HepG2 (cell line): ENCODE measurements at regions not wholly inside any gene's neighbourhood (a gene's known extent, or its start where the extent isn't known, plus 50 kb on each side); places are given as distances from the start of the nearest gene placed in this dataset.
A peak's percentile ranks its signal among the peaks of the same experiment; 100 is the strongest.

Source experiments
- ATAC-seq: fragments of 200-7000 bp; cut with Tn5 transposase; 3 replicates; pipeline ENCODE4 v1.9.1; 2020; ENCODE audit warnings: mild to moderate bottlenecking, moderate library complexity
- BruUV-seq: library from RNA; stranded (reverse); fragments of 400-500 nt; replicated peaks from 2 replicates; lab custom pipeline; 2021; lab: Mats Ljungman, UMichigan
- CTCF ChIA-PET: fragments of 300-600 bp; formaldehyde crosslinking; extraction: SDS; loops from one replicate; lab custom pipeline; 2021; ENCODE audit warnings: low total read pairs, inconsistent platforms, low intra/inter-chr PET ratio; lab: Yijun Ruan, JAX
- POLR2A ChIA-PET: fragments of 350-600 bp; sonication (Branson Sonifier 250); formaldehyde crosslinking; loops from one replicate; lab custom pipeline; 2020; ENCODE audit warnings: antibody characterized with exemption, inconsistent platforms; lab: Yijun Ruan, JAX
- DNase-seq: peaks from one replicate; pipeline ENCODE4 v3.0.0-alpha.2; 2015; ENCODE audit warnings: low spot score
- FAIRE-seq: peaks from 3 replicates; lab custom pipeline; 2011; peaks lifted over from hg19 to GRCh38; lab: Jason Lieb, UNC
- H2AFZ ChIP-seq: one replicate; pipeline ENCODE4 v1.6.1; 2011; ENCODE audit warnings: low read length, inconsistent platforms
- H3K27ac ChIP-seq: fragments of 300-600 bp; 3 replicates; pipeline ENCODE4 v1.8.0; 2011; ENCODE audit warnings: mixed run types, mild to moderate bottlenecking, mixed read lengths, low read length, inconsistent platforms; ENCODE audit not compliant: insufficient read depth; ENCODE audit errors: extremely low read length
- H3K27me3 ChIP-seq, 2 experiments: fragments of 200-600 bp in 1 of 2; 2 replicates in 1 of 2; 3 replicates in 1 of 2; pipeline versions ENCODE4 v1.6.0 to v1.8.0; 2011; ENCODE audit warnings: low read length in 2 of 2, mild to moderate bottlenecking in 2 of 2, moderate library complexity in 2 of 2, inconsistent platforms in 1 of 2; ENCODE audit not compliant: insufficient read depth in 2 of 2, control insufficient read depth in 1 of 2
- H3K36me3 ChIP-seq, 2 experiments: fragments of 200-600 bp in 1 of 2; replicated peaks in 1 of 2; 2 replicates in 1 of 2; 3 replicates in 1 of 2; pipeline versions ENCODE4 v1.5.1 to v1.8.0; 2011; ENCODE audit warnings: low read length in 2 of 2, inconsistent platforms in 1 of 2; ENCODE audit not compliant: insufficient read depth in 2 of 2, control insufficient read depth in 1 of 2
- H3K4me1 ChIP-seq: 2 replicates; pipeline ENCODE4 v1.5.1; 2012; ENCODE audit warnings: low read length, inconsistent platforms; ENCODE audit not compliant: insufficient read depth
- H3K4me2 ChIP-seq: 2 replicates; pipeline ENCODE4 v1.6.0; 2011; ENCODE audit warnings: low read depth, low read length, inconsistent platforms
- H3K4me3 ChIP-seq, 3 experiments: fragments of 200-600 bp in 1 of 3; sonication (generic), shearing (Covaris generic) in 1 of 3; replicated peaks in 1 of 3; 2 replicates each; pipeline ENCODE4 v1.5.1; 2011 to 2016; ENCODE audit warnings: low read length in 3 of 3, inconsistent platforms in 2 of 3, low read depth in 2 of 3, mild to moderate bottlenecking in 2 of 3, control low read depth in 1 of 3, mixed read lengths in 1 of 3; ENCODE audit not compliant: insufficient read depth in 1 of 3
- H3K79me2 ChIP-seq: one replicate; pipeline ENCODE4 v1.6.1; 2011; ENCODE audit warnings: low read length, inconsistent platforms; ENCODE audit not compliant: insufficient read depth
- H3K9ac ChIP-seq: 2 replicates; pipeline ENCODE4 v1.6.0; 2011; ENCODE audit warnings: mild to moderate bottlenecking, low read depth, low read length, inconsistent platforms; ENCODE audit not compliant: insufficient read depth
- H3K9me3 ChIP-seq: 2 replicates; pipeline ENCODE4 v1.5.1; 2012; ENCODE audit warnings: mild to moderate bottlenecking, low read length
- H4K20me1 ChIP-seq: 2 replicates; pipeline ENCODE4 v1.6.0; 2011; ENCODE audit warnings: inconsistent platforms, mild to moderate bottlenecking, low read length, moderate library complexity; ENCODE audit not compliant: insufficient read depth
- CEBPG ChIP-seq: IDR thresholded peaks from 2 replicates; pipeline ENCODE4 v1.6.1; 2016
- ELF4 ChIP-seq: sonication (generic); formaldehyde crosslinking; IDR thresholded peaks from 2 replicates; pipeline ENCODE4 v1.5.0; 2020; ENCODE audit warnings: missing genetic modification reagents, mild to moderate bottlenecking, moderate library complexity, borderline replicate concordance
- HCFC1 ChIP-seq: fragments of 150-350 bp; IDR thresholded peaks from 2 replicates; pipeline ENCODE4 v1.6.1; 2014; ENCODE audit warnings: low read depth, low read length
- SIN3A ChIP-seq: IDR thresholded peaks from 2 replicates; pipeline ENCODE4 v1.6.1; 2011; ENCODE audit warnings: low read depth, mild to moderate bottlenecking, control low read depth, low read length, borderline replicate concordance
- WIZ ChIP-seq: sonication (generic); formaldehyde crosslinking; IDR thresholded peaks from 2 replicates; pipeline ENCODE4 v1.5.1; 2020; ENCODE audit warnings: mild to moderate bottlenecking, missing genetic modification reagents
- ZNF234 ChIP-seq: sonication (generic); formaldehyde crosslinking; conservative IDR thresholded peaks from 2 replicates; pipeline ENCODE4 v1.5.1; 2020; ENCODE audit warnings: mild to moderate bottlenecking, missing genetic modification reagents
- ZNF367 ChIP-seq: sonication (generic); formaldehyde crosslinking; IDR thresholded peaks from 2 replicates; pipeline ENCODE4 v1.4.0; 2020; ENCODE audit warnings: missing genetic modification reagents, borderline replicate concordance
- ZNF724P ChIP-seq: sonication (generic); formaldehyde crosslinking; IDR thresholded peaks from 2 replicates; pipeline ENCODE4 v1.8.0; 2022; ENCODE audit warnings: missing genetic modification reagents, borderline replicate concordance
- ZNF776 ChIP-seq: sonication (generic); formaldehyde crosslinking; IDR thresholded peaks from 2 replicates; pipeline ENCODE4 v1.4.0; 2020; ENCODE audit warnings: mild to moderate bottlenecking, missing genetic modification reagents
- WGBS: methylation state at CpG from one replicate; pipeline ENCODE4 v1.1.6; 2017; ENCODE audit warnings: low lambda C conversion rate; 5-methylcytosine and 5-hydroxymethylcytosine counted together
- in situ Hi-C: cut with HindIII; loops from 2 replicates; pipeline ENCODE4 v1.10.0; 2017; ENCODE audit warnings: low pct_unique_long_range_greater_than_20kb; ENCODE audit not compliant: extremely low pct_ligation_motif_present
- intact Hi-C: fragments of 100-400 bp; cut with micrococcal nuclease; formaldehyde crosslinking; loops from one replicate; pipeline ENCODE4 v1.10.0; 2022; ENCODE audit not compliant: unreplicated experiment
- TF ChIP-seq, protein P1 (sequence below): sonication (generic); formaldehyde crosslinking; IDR thresholded peaks from 2 replicates; pipeline ENCODE4 v1.5.1; 2020; ENCODE audit warnings: mild to moderate bottlenecking, missing genetic modification reagents
- TF ChIP-seq, protein P2 (sequence below): sonication (generic); formaldehyde crosslinking; conservative IDR thresholded peaks from 2 replicates; pipeline ENCODE4 v1.4.0; 2020; ENCODE audit warnings: missing genetic modification reagents

DNA sequence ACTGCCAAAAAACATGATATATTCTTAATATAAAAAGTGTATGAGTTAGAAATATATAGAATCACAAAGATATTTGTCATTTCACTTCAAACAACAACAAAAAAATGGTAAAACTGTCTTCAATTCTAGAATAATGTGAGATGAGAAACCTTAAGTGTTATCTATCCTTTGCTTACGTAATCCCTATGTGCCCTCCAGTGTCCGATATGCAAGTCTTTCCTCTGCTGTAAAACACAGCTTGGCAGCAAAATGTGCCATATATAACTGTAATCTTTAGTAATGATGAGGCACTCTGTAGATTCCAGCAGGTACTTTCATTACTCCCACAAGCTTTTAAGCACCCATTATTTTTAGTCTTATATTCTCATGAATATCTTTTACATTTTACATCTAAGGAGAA lies 555.1 kb upstream of the FRG1 start:
- ATAC-seq (no peak), DNase-seq (no peak), FAIRE-seq (no peak)
- POLR2A ChIA-PET, result no interaction called here
- Histone ChIP-seq H3K9ac (no peak overlapping the region), H2AFZ (no peak overlapping the region), H3K36me3 (no peaks in the 10 kb centered on the region), H3K4me2 (peak overlapping the region; percentile 42), H3K9me3 (no peaks in the 10 kb centered on the region), H3K27ac (no peak overlapping the region), H3K4me1 (peaks cover 25% of the 10 kb centered on the region), H3K4me3 (no peak overlapping the region), H4K20me1 (no peaks in the 10 kb centered on the region), H3K79me2 (no peaks in the 10 kb centered on the region), H3K27me3 (no peaks in the 10 kb centered on the region)
- BruUV-seq, result no TSS peak
- in situ Hi-C loops, result no loop called here
- WGBS, result 12% methylated on average over 2 of the region's 2 CpGs
- intact Hi-C loops, result loop anchor here (2.0 kb wide), 1 partner anchor 21 kb away; no protein-coding TSS in a partner anchor
- CTCF ChIA-PET, result no interaction called here
- TF ChIP-seq CEBPG (CRISPR knock-in tag), result 0 out of 2 replicates have a peak, but pooled peaks have one; percentile 4
- TF ChIP-seq ZNF234, result no peak
- TF ChIP-seq ELF4 (CRISPR knock-in tag), result no peak
- TF ChIP-seq, protein P1, sequence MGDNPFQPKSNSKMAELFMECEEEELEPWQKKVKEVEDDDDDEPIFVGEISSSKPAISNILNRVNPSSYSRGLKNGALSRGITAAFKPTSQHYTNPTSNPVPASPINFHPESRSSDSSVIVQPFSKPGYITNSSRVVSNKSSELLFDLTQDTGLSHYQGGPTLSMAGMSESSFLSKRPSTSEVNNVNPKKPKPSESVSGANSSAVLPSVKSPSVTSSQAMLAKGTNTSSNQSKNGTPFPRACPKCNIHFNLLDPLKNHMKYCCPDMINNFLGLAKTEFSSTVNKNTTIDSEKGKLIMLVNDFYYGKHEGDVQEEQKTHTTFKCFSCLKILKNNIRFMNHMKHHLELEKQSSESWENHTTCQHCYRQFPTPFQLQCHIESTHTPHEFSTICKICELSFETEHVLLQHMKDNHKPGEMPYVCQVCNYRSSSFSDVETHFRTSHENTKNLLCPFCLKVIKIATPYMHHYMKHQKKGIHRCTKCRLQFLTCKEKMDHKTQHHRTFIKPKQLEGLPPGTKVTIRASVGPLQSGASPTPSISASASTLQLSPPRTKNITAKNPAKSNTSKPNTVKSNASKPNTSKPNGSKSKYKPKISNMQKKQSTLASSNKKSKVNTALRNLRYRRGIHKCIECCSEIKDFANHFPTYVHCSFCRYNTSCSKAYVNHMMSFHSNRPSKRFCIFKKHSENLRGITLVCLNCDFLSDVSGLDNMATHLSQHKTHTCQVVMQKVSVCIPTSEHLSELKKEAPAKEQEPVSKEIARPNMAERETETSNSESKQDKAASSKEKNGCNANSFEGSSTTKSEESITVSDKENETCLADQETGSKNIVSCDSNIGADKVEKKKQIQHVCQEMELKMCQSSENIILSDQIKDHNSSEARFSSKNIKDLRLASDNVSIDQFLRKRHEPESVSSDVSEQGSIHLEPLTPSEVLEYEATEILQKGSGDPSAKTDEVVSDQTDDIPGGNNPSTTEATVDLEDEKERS, result no peak

DNA sequence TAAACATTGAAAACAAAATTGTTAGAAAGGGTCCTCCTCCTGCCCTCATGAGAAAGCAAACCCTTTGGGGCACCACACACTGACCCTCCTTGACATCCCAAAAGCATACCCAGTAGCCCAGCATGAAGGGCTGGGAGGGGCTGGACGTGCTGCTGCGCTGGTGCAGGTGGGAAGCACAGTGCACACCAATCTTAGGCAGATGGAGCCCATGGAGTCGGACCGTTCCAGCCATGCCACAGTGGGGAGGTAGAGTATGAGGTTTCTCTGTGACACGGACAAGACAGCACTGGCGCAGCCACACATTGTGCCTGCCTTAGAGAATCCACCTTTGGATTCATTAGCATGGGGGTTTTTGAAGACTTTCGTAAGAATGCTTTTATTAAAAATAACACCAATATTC lies 544.2 kb upstream of the FRG1 start:
- Histone ChIP-seq H3K9me3 (peaks cover 11% of the 10 kb centered on the region; the same call in 1 of the 2 replicates), H3K4me1 (no peaks in the 10 kb centered on the region), H4K20me1 (no peaks in the 10 kb centered on the region), H3K27me3 (no peaks in the 10 kb centered on the region; a peak in 1 of 5 replicates), H3K9ac (no peak overlapping the region), H3K27ac (no peak overlapping the region), H3K36me3 (no peaks in the 10 kb centered on the region), H3K79me2 (no peaks in the 10 kb centered on the region), H3K4me3 (no peak overlapping the region), H3K4me2 (no peak overlapping the region), H2AFZ (no peak overlapping the region)
- in situ Hi-C loops, result no loop called here
- BruUV-seq, result no TSS peak
- POLR2A ChIA-PET, result no interaction called here
- FAIRE-seq (no peak), DNase-seq (no peak), ATAC-seq (no peak)
- CTCF ChIA-PET, result no interaction called here
- intact Hi-C loops, result no loop called here
- WGBS, result 39% methylated on average over 3 of the region's 7 CpGs
- TF ChIP-seq, protein P2, sequence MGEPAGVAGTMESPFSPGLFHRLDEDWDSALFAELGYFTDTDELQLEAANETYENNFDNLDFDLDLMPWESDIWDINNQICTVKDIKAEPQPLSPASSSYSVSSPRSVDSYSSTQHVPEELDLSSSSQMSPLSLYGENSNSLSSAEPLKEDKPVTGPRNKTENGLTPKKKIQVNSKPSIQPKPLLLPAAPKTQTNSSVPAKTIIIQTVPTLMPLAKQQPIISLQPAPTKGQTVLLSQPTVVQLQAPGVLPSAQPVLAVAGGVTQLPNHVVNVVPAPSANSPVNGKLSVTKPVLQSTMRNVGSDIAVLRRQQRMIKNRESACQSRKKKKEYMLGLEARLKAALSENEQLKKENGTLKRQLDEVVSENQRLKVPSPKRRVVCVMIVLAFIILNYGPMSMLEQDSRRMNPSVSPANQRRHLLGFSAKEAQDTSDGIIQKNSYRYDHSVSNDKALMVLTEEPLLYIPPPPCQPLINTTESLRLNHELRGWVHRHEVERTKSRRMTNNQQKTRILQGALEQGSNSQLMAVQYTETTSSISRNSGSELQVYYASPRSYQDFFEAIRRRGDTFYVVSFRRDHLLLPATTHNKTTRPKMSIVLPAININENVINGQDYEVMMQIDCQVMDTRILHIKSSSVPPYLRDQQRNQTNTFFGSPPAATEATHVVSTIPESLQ, result no peak
- TF ChIP-seq SIN3A (no peak), WIZ (no peak), ZNF724P (CRISPR knock-in tag) (no peak), HCFC1 (no peak), ZNF776 (no peak), ZNF367 (CRISPR knock-in tag) (no peak)
